ENCODE measurements at regions not wholly inside any gene's neighbourhood (a gene's known extent, or its start where the extent isn't known, plus 50 kb on each side); places are given as distances from the start of the nearest gene placed in this dataset.

- no peak overlapping the region for H3K4me3 ChIP-seq (ENCODE audit: low read depth, low read length)
- TF ChIP-seq CTCF (IDR thresholded peaks at IDR 0.05; ENCODE audit: control insufficient read depth, extremely low read depth, insufficient read depth): no peak
Measured at GRCh38 chr12:77531912-77532311, 298.8 kb upstream of the NAV3 start.

GRCh38 chr12:77522247-77522646 lies 308.4 kb upstream of the NAV3 start:
- TF ChIP-seq CTCF (IDR thresholded peaks at IDR 0.05; ENCODE audit: control insufficient read depth, extremely low read depth, insufficient read depth): no peak

More at GRCh38 chr12:77531912-77532311, 298.8 kb upstream of the NAV3 start:
- DNase-seq (ENCODE audit: low read depth): no peak

GRCh38 chr12:77521508-77522115 lies 309.1 kb upstream of the NAV3 start:
- no peak for TF ChIP-seq CTCF (IDR thresholded peaks at IDR 0.05; ENCODE audit: control insufficient read depth, extremely low read depth, insufficient read depth)
- DNase-seq (ENCODE audit: low read depth): no peak
- no peak overlapping the region for H3K4me3 ChIP-seq (ENCODE audit: low read depth, low read length)

More at GRCh38 chr12:77522247-77522646, 308.4 kb upstream of the NAV3 start:
- DNase-seq (ENCODE audit: low read depth): no peak
- no peak overlapping the region for H3K4me3 ChIP-seq (ENCODE audit: low read depth, low read length)

GRCh38 chr12:77514511-77514910 lies 316.2 kb upstream of the NAV3 start:
- DNase-seq (ENCODE audit: low read depth): no peak
- no peak for TF ChIP-seq CTCF (IDR thresholded peaks at IDR 0.05; ENCODE audit: control insufficient read depth, extremely low read depth, insufficient read depth)
- no peak overlapping the region for H3K4me3 ChIP-seq (ENCODE audit: low read depth, low read length)

GRCh38 chr12:77510985-77511384 lies 319.7 kb upstream of the NAV3 start:
- H3K4me3 ChIP-seq (ENCODE audit: low read depth, low read length): no peak overlapping the region
- no peak for DNase-seq (ENCODE audit: low read depth)
- no peak for TF ChIP-seq CTCF (IDR thresholded peaks at IDR 0.05; ENCODE audit: control insufficient read depth, extremely low read depth, insufficient read depth)

- no peak for TF ChIP-seq CTCF (IDR thresholded peaks at IDR 0.05; ENCODE audit: control insufficient read depth, extremely low read depth, insufficient read depth)
- no peak overlapping the region for H3K4me3 ChIP-seq (ENCODE audit: low read depth, low read length)
- DNase-seq (ENCODE audit: low read depth): no peak
Measured at GRCh38 chr12:77504466-77504865, 326.2 kb upstream of the NAV3 start.

GRCh38 chr12:77500089-77500488 lies 330.6 kb upstream of the NAV3 start:
- TF ChIP-seq CTCF (IDR thresholded peaks at IDR 0.05; ENCODE audit: control insufficient read depth, extremely low read depth, insufficient read depth): no peak
- no peak overlapping the region for H3K4me3 ChIP-seq (ENCODE audit: low read depth, low read length)
- DNase-seq (ENCODE audit: low read depth): no peak

Measured in LNCaP clone FGC (cell line).